A673 (cell line): ENCODE measurements at regions not wholly inside any gene's neighbourhood (a gene's known extent, or its start where the extent isn't known, plus 50 kb on each side); places are given as distances from the start of the nearest gene placed in this dataset.

Experiments used
- BruUV-seq: library from RNA; stranded (reverse); fragments of 400-500 nt; replicated peaks from 2 replicates; lab custom pipeline; 2021; lab: Mats Ljungman, UMichigan
- CTCF ChIA-PET: fragments of 300-600 bp; sonication (Branson Sonifier 250); formaldehyde crosslinking; loops from one replicate; lab custom pipeline; 2022; ENCODE audit warnings: antibody characterized with exemption; lab: Charles Lee
- POLR2A ChIA-PET: fragments of 300-600 bp; sonication (Branson Sonifier 250); formaldehyde crosslinking; loops from one replicate; lab custom pipeline; 2022; ENCODE audit warnings: antibody characterized with exemption; ENCODE audit not compliant: low non-redundant PET; lab: Charles Lee
- DNase-seq: peaks from one replicate; pipeline ENCODE4 v3.0.0-alpha.2; 2015; ENCODE audit warnings: low spot score
- H3K27ac ChIP-seq: fragments of 200-600 bp; sonication (generic); 2 replicates; pipeline ENCODE4 v1.5.1; 2016; ENCODE audit warnings: mixed run types, low read depth, mild to moderate bottlenecking, mixed read lengths, antibody characterized with exemption, low read length; ENCODE audit not compliant: poor library complexity, severe bottlenecking
- H3K27me3 ChIP-seq: fragments of 200-600 bp; sonication (generic); replicated peaks from 2 replicates; pipeline ENCODE4 v1.6.1; 2017; ENCODE audit warnings: mixed run types, low read depth, mild to moderate bottlenecking, mixed read lengths, antibody characterized with exemption, low read length; ENCODE audit not compliant: insufficient read depth, poor library complexity
- H3K36me3 ChIP-seq: fragments of 200-600 bp; sonication (generic); 2 replicates; pipeline ENCODE4 v1.6.1; 2016; ENCODE audit warnings: mixed run types, mild to moderate bottlenecking, mixed read lengths, antibody characterized with exemption, low read length; ENCODE audit not compliant: insufficient read depth, poor library complexity, severe bottlenecking
- H3K4me1 ChIP-seq: fragments of 200-600 bp; sonication (generic); 2 replicates; pipeline ENCODE4 v1.6.1; 2017; ENCODE audit warnings: mixed run types, mild to moderate bottlenecking, mixed read lengths, antibody characterized with exemption, low read length; ENCODE audit not compliant: insufficient read depth, poor library complexity, severe bottlenecking
- H3K4me3 ChIP-seq: fragments of 200-600 bp; sonication (generic); 2 replicates; pipeline ENCODE4 v1.5.1; 2016; ENCODE audit warnings: low read depth, mixed run types, mild to moderate bottlenecking, mixed read lengths, low read length; ENCODE audit not compliant: poor library complexity, severe bottlenecking
- H3K9me3 ChIP-seq: fragments of 200-600 bp; sonication (generic); 2 replicates; pipeline ENCODE4 v1.6.1; 2016; ENCODE audit warnings: mixed run types, low read depth, mild to moderate bottlenecking, mixed read lengths, antibody characterized with exemption, low read length; ENCODE audit not compliant: poor library complexity, severe bottlenecking
- CTCF ChIP-seq: fragments of 300-800, 200-600 bp; sonication (generic); conservative IDR thresholded peaks from 2 replicates; pipeline ENCODE4 v1.5.1; 2017; ENCODE audit warnings: low read depth, mild to moderate bottlenecking, antibody characterized with exemption, low read length, moderate library complexity, mixed read lengths
- EZH2 ChIP-seq: fragments of 200-600 bp; sonication (generic); IDR thresholded peaks from 2 replicates; pipeline ENCODE4 v1.6.1; 2017; ENCODE audit warnings: borderline replicate concordance, low read depth, mild to moderate bottlenecking, mixed read lengths, antibody characterized with exemption, low read length; ENCODE audit not compliant: poor library complexity, severe bottlenecking
- intact Hi-C: fragments of 100-400 bp; cut with micrococcal nuclease; formaldehyde crosslinking; loops from one replicate; pipeline ENCODE4 v1.10.0; 2022; ENCODE audit not compliant: unreplicated experiment

DNA sequence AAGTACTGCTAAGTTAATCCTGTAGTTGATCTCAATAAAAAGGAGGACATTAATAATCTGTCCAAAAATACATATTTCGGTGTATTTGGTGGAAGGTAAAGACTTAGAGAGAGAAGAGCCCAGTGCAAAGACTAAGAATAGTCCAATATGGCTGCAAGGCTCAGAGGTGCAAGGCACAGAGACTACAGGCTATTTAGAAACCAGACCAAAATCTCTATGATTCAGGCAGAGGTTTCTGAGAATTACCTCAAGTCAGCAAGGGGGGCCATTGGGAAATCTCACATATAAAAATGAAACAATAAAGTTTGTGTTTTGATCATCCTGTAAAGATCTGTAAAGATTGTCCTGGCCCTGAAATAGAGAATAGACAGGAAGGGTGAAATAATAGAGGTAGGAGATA, 1173.0 kb downstream of the VRK1 start:
- intact Hi-C loops = no loop called here
- no peak for DNase-seq
- CTCF ChIA-PET = no interaction called here
- H3K36me3 ChIP-seq = peaks cover 4% of the 10 kb centered on the region
- H3K4me3 ChIP-seq = no peak overlapping the region
- H3K4me1 ChIP-seq = peaks cover 2% of the 10 kb centered on the region
- H3K27me3 ChIP-seq = no peaks in the 10 kb centered on the region
- H3K9me3 ChIP-seq = no peaks in the 10 kb centered on the region
- TF ChIP-seq CTCF (no peak), EZH2 (no peak)
- POLR2A ChIA-PET = no interaction called here
- no TSS peak for BruUV-seq
- no peak overlapping the region for H3K27ac ChIP-seq

DNA sequence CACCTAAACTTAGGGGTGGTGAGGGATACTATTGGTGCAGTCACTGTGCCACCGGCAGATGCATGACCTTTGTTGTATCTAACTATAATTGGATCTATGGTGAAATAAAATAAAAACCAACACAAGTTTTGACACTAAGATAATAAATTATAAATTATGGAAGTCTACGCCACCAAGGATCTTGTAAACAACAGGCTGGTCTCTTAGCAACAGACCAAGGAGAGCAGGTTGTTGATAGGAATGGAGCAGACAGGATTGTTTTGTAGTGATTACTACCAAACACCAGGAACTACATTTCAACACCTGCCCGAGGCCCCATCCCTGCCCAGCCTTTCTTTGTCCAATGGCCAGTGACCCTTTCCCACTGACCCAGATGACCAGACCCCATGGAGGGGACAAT, 1178.0 kb downstream of the VRK1 start:
- POLR2A ChIA-PET = no interaction called here

GRCh38 chr14:97975962-97976361, 1178.8 kb downstream of the VRK1 start:
- H3K4me3 ChIP-seq = peak overlapping the region; percentile 46
- no peaks in the 10 kb centered on the region for H3K27me3 ChIP-seq
- intact Hi-C loops = loop anchor here (5.0 kb wide), 4 partner anchors 161 to 1296 kb away; partner anchors contain the start of gene BCL11B
- H3K9me3 ChIP-seq = no peaks in the 10 kb centered on the region
- BruUV-seq = no TSS peak
- no peak for TF ChIP-seq CTCF
- TF ChIP-seq EZH2 = no peak
- H3K36me3 ChIP-seq = no peaks in the 10 kb centered on the region
- CTCF ChIA-PET = no interaction called here
- H3K4me1 ChIP-seq = peaks cover 33% of the 10 kb centered on the region
- POLR2A ChIA-PET = no interaction called here
- no peak for DNase-seq
- peak overlapping the region; percentile 85 for H3K27ac ChIP-seq

More for the DNA sequence above, 1178.0 kb downstream of the VRK1 start:
- peaks cover 33% of the 10 kb centered on the region for H3K4me1 ChIP-seq
- DNase-seq = no peak
- intact Hi-C loops = loop anchor here (5.0 kb wide), 4 partner anchors 162 to 1297 kb away; partner anchors contain the start of gene BCL11B
- TF ChIP-seq EZH2 (no peak), CTCF (no peak)
- H3K9me3 ChIP-seq = no peaks in the 10 kb centered on the region
- no TSS peak for BruUV-seq
- no peaks in the 10 kb centered on the region for H3K27me3 ChIP-seq
- H3K27ac ChIP-seq = no peak overlapping the region
- H3K36me3 ChIP-seq = no peaks in the 10 kb centered on the region
- CTCF ChIA-PET = no interaction called here
- no peak overlapping the region for H3K4me3 ChIP-seq
